ENCODE measurements at regions not wholly inside any gene's neighbourhood (a gene's known extent, or its start where the extent isn't known, plus 50 kb on each side); places are given as distances from the start of the nearest gene placed in this dataset.
A peak's percentile ranks its signal among the peaks of the same experiment; 100 is the strongest.

- no peaks in the 10 kb centered on the region for H3K36me3 ChIP-seq (ENCODE audit: control insufficient read depth in 2 of 2, insufficient read depth in 1 of 2, low read length in 2 of 2)
- no peak overlapping the region for H3K4me3 ChIP-seq (ENCODE audit: low read depth, low read length)
- H3K4me1 ChIP-seq (ENCODE audit: control insufficient read depth, insufficient read depth, low read length) = no peaks in the 10 kb centered on the region
- POLR2A ChIA-PET = no interaction called here
- CTCF ChIA-PET = interaction anchor here (0.6 to 1.5 kb wide), 4 partner anchors 10 to 959 kb away, joined by 3 to 4 read pairs (median 3); no protein-coding TSS in a partner anchor
- no peak overlapping the region for H3K27ac ChIP-seq (ENCODE audit: extremely low read depth, low read depth, low read length)
- TF ChIP-seq PRDM1 (tag by site-specific recombination; IDR thresholded peaks at IDR 0.05) (0 out of 2 replicates have a peak, but pooled peaks have one; percentile 44), PRDM10 (tag by site-specific recombination; IDR thresholded peaks at IDR 0.05) (no peak), ZNF629 (tag by site-specific recombination; IDR thresholded peaks at IDR 0.05) (no peak), MEIS1 (CRISPR knock-in tag; IDR thresholded peaks at IDR 0.05; ENCODE audit: borderline replicate concordance) (no peak)
- no peaks in the 10 kb centered on the region for H3K9me3 ChIP-seq (ENCODE audit: control insufficient read depth, insufficient read depth, low read depth, low read length)
These were observed 148.7 kb downstream of the ADSS2 start for GRCh38 chr1:244302876-244303609.

GRCh38 chr1:244303610-244303969 lies 148.1 kb downstream of the ADSS2 start:
- POLR2A ChIA-PET = no interaction called here
- Histone ChIP-seq H3K36me3 (ENCODE audit: control insufficient read depth in 2 of 2, insufficient read depth in 1 of 2, low read length in 2 of 2) (no peaks in the 10 kb centered on the region), H3K4me1 (ENCODE audit: control insufficient read depth, insufficient read depth, low read length) (no peaks in the 10 kb centered on the region), H3K27ac (ENCODE audit: extremely low read depth, low read depth, low read length) (no peak overlapping the region), H3K9me3 (ENCODE audit: control insufficient read depth, insufficient read depth, low read depth, low read length) (no peaks in the 10 kb centered on the region), H3K4me3 (ENCODE audit: low read depth, low read length) (no peak overlapping the region)
- TF ChIP-seq, protein P1, sequence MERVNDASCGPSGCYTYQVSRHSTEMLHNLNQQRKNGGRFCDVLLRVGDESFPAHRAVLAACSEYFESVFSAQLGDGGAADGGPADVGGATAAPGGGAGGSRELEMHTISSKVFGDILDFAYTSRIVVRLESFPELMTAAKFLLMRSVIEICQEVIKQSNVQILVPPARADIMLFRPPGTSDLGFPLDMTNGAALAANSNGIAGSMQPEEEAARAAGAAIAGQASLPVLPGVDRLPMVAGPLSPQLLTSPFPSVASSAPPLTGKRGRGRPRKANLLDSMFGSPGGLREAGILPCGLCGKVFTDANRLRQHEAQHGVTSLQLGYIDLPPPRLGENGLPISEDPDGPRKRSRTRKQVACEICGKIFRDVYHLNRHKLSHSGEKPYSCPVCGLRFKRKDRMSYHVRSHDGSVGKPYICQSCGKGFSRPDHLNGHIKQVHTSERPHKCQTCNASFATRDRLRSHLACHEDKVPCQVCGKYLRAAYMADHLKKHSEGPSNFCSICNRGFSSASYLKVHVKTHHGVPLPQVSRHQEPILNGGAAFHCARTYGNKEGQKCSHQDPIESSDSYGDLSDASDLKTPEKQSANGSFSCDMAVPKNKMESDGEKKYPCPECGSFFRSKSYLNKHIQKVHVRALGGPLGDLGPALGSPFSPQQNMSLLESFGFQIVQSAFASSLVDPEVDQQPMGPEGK (tag by site-specific recombination; IDR thresholded peaks at IDR 0.05) = no peak
- no peak for TF ChIP-seq MZF1 (tag by site-specific recombination; IDR thresholded peaks at IDR 0.05; ENCODE audit: borderline replicate concordance)
- TF ChIP-seq ZNF529 (tag by site-specific recombination; IDR thresholded peaks at IDR 0.05; ENCODE audit: insufficient replicate concordance) = no peak
- TF ChIP-seq ZNF785 (tag by site-specific recombination; IDR thresholded peaks at IDR 0.05) = no peak
- no peak for TF ChIP-seq ZNF530 (tag by site-specific recombination; IDR thresholded peaks at IDR 0.05; ENCODE audit: low read depth)
- TF ChIP-seq SP2 (tag by site-specific recombination; IDR thresholded peaks at IDR 0.05) = no peak
- TF ChIP-seq, protein P2, sequence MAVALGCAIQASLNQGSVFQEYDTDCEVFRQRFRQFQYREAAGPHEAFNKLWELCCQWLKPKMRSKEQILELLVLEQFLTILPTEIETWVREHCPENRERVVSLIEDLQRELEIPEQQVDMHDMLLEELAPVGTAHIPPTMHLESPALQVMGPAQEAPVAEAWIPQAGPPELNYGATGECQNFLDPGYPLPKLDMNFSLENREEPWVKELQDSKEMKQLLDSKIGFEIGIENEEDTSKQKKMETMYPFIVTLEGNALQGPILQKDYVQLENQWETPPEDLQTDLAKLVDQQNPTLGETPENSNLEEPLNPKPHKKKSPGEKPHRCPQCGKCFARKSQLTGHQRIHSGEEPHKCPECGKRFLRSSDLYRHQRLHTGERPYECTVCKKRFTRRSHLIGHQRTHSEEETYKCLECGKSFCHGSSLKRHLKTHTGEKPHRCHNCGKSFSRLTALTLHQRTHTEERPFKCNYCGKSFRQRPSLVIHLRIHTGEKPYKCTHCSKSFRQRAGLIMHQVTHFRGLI (tag by site-specific recombination; IDR thresholded peaks at IDR 0.05) = no peak
- no peak for TF ChIP-seq ZNF560 (tag by site-specific recombination; IDR thresholded peaks at IDR 0.05; ENCODE audit: borderline replicate concordance)
- CTCF ChIA-PET = interaction anchor here (1.0 kb wide), 1 partner anchor 8 kb away, joined by 3 read pairs; no protein-coding TSS in a partner anchor

DNA sequence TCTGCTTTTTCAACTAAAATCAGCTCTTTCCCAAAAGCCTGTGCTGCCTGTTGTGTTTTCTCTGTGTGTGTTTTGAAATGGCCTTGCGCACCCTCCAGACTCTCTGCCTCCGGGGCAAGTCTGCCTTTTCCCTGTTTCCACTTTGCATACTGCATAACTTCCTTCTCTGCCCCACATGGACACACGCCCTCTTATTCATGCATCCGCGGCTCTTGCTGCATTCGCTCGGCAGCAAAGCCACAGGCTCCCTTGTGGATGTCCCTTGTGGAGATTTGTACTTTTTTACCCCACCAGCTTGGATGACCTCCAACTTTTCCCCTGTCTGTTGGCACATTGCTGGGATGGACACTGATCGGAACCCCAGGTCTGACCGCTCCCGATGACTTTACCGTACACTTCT lies 147.6 kb downstream of the ADSS2 start:
- ChIA-PET CTCF (interaction anchor here (0.6 to 1.0 kb wide), 2 partner anchors 9 to 320 kb away, joined by 3 to 4 read pairs; no protein-coding TSS in a partner anchor), POLR2A (no interaction called here)
- Histone ChIP-seq H3K27ac (ENCODE audit: extremely low read depth, low read depth, low read length) (no peak overlapping the region), H3K9me3 (ENCODE audit: control insufficient read depth, insufficient read depth, low read depth, low read length) (no peaks in the 10 kb centered on the region), H3K36me3 (ENCODE audit: control insufficient read depth in 2 of 2, insufficient read depth in 1 of 2, low read length in 2 of 2) (no peaks in the 10 kb centered on the region), H3K4me1 (ENCODE audit: control insufficient read depth, insufficient read depth, low read length) (no peaks in the 10 kb centered on the region), H3K4me3 (ENCODE audit: low read depth, low read length) (no peak overlapping the region)
- no peak for TF ChIP-seq ZNF776 (tag by site-specific recombination; IDR thresholded peaks at IDR 0.05; ENCODE audit: borderline replicate concordance)
- TF ChIP-seq ZNF707 (tag by site-specific recombination; IDR thresholded peaks at IDR 0.05) = no peak
- TF ChIP-seq ZNF830 (tag by site-specific recombination; IDR thresholded peaks at IDR 0.05; ENCODE audit: low read depth) = no peak
- no peak for TF ChIP-seq REPIN1 (tag by site-specific recombination; IDR thresholded peaks at IDR 0.05; ENCODE audit: low read depth)
- no peak for TF ChIP-seq FEZF1 (tag by site-specific recombination; IDR thresholded peaks at IDR 0.05)
- no peak for TF ChIP-seq ZNF19 (tag by site-specific recombination; IDR thresholded peaks at IDR 0.05; ENCODE audit: low read depth)
- no peak for TF ChIP-seq ZNF670 (tag by site-specific recombination; IDR thresholded peaks at IDR 0.05; ENCODE audit: low read depth)
- TF ChIP-seq MYNN (tag by site-specific recombination; IDR thresholded peaks at IDR 0.05; ENCODE audit: borderline replicate concordance) = no peak
- TF ChIP-seq ZNF214 (tag by site-specific recombination; IDR thresholded peaks at IDR 0.05; ENCODE audit: borderline replicate concordance) = no peak
- no peak for TF ChIP-seq ZBTB21 (tag by site-specific recombination; IDR thresholded peaks at IDR 0.05)
- no peak for TF ChIP-seq ZNF121 (tag by site-specific recombination; IDR thresholded peaks at IDR 0.05)
- no peak for TF ChIP-seq ZNF37A (tag by site-specific recombination; IDR thresholded peaks at IDR 0.05)
- TF ChIP-seq ZIC2 (tag by site-specific recombination; IDR thresholded peaks at IDR 0.05) = no peak
- TF ChIP-seq GFI1B (tag by site-specific recombination; IDR thresholded peaks at IDR 0.05) = no peak
